VCaP (cell line): ENCODE measurements at regions not wholly inside any gene's neighbourhood (a gene's known extent, or its start where the extent isn't known, plus 50 kb on each side); places are given as distances from the start of the nearest gene placed in this dataset.

Experiments used
- H3K27ac ChIP-seq: fragments of 450-650 bp; 2 replicates; pipeline ENCODE4 v1.5.1; 2017
- CTCF ChIP-seq: fragments of 450-650 bp; conservative IDR thresholded peaks from 2 replicates; pipeline ENCODE4 v1.5.1; 2017; ENCODE audit warnings: mild to moderate bottlenecking, moderate library complexity

GRCh38 chr3:25272090-25272489 is 156.0 kb upstream of the RARB start:
- H3K27ac ChIP-seq = no peak overlapping the region
- no peak for TF ChIP-seq CTCF

- H3K27ac ChIP-seq = no peak overlapping the region
- TF ChIP-seq CTCF = no peak
Observed at GRCh38 chr3:25273582-25274171, 154.4 kb upstream of the RARB start.

DNA sequence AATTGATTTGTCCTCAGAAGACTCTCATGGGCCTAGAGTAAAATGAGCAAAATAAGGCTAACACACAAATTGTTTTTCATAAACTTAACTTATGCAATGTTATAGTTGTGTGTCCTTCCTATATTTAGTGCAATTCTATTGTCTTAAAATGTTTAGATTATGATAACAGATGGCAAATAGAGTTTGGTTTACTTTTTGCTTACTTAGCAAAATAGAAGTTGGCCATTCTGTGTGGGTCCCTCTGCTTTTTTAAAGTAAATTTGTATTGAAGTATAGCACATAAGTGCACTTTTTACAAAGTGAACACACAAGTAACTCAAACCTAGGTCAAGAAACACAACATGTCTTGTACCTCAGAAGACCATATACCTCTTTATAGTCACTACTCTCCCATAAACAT is 150.6 kb upstream of the RARB start:
- H3K27ac ChIP-seq = no peak overlapping the region

GRCh38 chr3:25281041-25281731 is 146.9 kb upstream of the RARB start:
- no peak overlapping the region for H3K27ac ChIP-seq
- TF ChIP-seq CTCF = no peak

More for the DNA sequence above, 150.6 kb upstream of the RARB start:
- TF ChIP-seq CTCF = no peak

DNA sequence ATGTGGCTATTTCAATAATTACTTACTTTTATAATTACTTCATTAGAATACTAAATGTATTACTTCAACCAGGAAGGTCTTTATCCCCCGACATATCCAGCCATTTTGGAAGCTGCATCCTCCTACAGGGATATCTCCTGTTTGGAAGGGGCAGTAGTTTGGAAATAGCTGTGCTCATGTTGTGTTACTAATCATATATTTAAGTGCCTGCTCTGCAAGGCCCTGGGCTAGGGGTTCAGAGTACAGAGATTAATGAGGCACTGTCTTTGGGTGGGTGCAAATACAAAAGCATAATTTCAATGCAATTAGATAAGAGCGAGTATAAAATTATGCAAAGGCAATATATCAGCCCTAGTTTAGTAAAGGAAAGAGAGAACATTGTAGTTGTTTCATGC is 146.3 kb upstream of the RARB start:
- TF ChIP-seq CTCF = no peak
- H3K27ac ChIP-seq = no peak overlapping the region

DNA sequence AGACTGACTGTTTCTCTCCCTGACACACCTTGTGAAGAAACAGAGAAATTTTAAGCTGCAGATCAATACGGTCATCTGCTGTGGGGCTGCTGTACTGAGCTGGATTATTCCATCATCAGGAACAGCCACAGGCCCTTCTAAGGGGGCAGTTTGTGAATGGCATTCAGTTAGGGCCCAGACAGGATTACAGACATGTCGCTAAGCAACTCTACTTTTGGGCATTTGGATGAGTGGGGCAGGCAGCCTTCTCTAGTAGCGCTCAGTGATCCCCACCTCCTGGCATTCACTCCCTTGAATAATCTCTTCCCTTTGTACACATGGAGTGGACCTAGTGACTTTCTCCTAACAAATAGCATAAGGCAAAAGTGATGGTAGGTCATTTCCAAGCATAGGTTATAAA is 144.4 kb upstream of the RARB start:
- TF ChIP-seq CTCF = no peak
- H3K27ac ChIP-seq = no peak overlapping the region

- no peak overlapping the region for H3K27ac ChIP-seq
- no peak for TF ChIP-seq CTCF
Observed at GRCh38 chr3:25284249-25284648, 143.8 kb upstream of the RARB start.
